HG03442 (cell line): ENCODE measurements at regions not wholly inside any gene's neighbourhood (a gene's known extent, or its start where the extent isn't known, plus 50 kb on each side); places are given as distances from the start of the nearest gene placed in this dataset.

ENCODE experiments used
- ATAC-seq: cut with Tn5 transposase; IDR thresholded peaks from one replicate; pipeline ENCODE4 v1.9.1; 2021; ENCODE audit warnings: mild to moderate bottlenecking, moderate library complexity; ENCODE audit not compliant: unreplicated experiment

DNA sequence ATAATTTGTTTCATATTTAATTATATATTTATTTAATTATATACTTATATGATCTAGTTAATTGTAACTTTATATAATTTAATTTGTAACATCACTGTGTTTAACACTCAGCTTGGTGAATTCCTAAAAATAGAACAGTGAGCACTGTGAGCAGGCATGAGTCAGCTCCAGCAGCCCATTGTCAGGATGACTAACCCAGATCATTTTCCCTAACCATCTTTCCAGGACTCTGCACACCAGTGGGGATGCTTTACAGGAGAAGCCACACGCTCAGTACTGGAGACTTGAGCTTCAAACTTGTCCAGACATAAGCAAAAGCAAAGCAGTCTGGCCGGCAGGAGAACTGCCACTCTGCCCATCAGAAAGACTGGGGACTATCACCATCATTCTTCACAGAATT, 446.2 kb upstream of the TRPC7 start:
- ATAC-seq, result no peak

DNA sequence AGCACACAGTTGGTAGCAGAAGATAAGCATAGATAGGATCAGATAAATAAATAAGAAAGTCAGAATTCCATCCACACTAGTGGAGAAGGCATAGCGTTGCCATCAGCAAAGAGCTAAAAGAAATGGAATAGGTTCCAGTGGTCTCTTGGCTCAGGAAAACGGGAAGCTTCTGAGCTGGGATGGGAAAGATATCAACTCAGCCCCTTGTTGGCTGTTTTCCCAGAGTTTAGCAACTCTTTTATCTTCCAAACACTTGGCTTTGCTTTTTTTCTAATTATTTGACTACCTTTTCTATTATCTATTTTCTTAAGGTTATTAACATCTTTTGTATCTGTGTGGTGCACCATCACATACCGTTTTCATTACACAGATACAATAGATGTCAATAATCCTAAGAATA, 445.7 kb upstream of the TRPC7 start:
- ATAC-seq, result no peak

DNA sequence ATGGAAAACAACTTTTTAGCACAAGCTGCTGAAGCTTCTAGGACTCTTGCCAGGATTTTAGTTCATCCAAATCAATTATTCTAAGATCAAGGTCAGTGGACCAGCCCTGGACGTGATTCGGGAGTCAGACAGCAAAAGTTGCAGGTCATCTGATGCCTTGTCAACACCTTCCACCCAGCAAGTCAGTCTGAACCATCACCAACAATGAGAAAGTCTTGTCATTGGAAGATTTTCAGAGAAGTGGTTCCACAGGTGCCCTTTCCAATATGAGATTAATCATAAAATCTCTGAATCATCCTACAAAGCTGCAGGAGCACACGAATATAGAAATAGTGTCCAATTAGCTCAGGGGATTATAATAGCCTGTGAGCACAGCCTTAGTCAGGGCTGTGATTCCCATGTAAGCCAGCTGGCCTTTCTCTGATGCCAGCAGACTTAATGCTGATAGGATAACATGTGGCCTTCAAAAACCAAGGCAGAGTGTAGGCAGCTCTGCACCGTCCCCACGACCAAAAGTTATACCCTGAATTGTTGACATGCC, 445.0 kb upstream of the TRPC7 start:
- no peak for ATAC-seq

DNA sequence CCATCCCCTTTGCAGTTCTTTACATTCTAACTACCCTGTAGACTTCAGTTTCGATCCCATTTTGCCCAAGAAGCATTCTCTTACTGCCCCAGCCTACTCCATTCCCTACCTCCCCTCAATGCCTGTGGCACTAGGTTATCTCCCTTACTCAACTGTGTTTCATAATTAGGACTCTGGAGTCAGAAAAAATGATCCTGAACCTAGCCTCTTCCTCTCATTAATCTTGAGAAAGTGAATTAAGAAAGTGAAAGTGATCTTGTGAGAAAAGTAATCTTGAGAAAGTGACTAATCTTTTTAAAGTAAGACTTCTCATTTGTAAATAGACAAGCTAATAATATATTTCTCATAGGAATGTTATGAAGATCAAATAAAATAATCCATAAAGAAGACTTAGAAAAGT, 444.0 kb upstream of the TRPC7 start:
- ATAC-seq, result peak; percentile 46

DNA sequence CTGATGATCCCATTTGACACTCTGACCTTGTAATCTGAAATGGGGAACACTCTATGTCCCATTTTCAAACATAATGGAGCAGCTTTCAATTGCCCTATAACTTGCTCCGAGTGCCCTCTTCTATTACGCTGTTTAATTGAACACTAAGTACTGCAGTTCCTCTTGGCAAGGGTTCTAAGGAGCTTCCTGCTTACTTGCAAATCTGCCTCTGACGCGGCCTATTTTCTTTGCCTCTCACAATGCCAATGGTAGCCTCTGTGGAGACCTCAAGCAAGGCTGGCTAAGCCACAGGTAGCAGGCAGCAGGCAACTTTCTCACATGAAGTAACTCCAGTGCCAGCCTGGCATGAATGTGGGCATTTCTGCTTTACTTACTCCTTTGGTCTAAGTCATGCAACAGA, 443.4 kb upstream of the TRPC7 start:
- no peak for ATAC-seq

DNA sequence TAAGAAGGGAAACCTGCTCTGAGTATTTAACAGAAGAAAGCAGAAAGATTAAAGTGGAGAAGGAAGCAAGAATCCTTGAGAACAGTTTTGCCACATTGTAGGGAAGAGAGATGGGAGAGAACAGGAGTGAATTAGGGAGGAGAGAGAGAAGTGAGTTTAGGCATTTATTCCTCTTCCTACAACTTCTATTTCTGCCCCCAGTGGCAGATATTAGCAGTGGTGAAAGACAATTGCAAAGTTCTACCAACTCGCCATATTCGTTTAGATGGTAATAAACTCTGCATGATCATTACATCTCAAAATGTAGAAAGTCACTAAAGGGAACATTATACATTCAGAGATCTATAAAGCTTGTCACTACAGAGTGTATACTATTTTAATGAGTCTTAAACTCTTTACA, 440.1 kb upstream of the TRPC7 start:
- ATAC-seq, result no peak

DNA sequence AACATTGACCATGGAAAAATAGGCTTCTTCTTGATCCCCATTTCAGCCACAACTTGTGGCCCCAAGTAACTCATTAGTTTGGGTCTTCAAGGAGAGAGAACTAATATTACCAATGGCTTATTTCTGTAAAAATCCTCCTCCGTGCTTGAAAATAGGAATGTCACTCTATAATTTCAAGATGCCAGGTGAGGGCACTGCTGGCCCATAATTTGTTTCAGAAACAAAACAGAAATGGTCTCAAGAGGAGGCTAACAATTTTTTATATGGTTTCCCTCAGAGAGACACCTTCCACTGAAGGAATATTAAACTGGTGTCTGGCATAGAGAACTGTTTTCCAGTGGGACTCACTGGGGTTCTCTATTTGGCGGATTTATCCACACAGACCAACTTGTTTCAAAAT, 437.0 kb upstream of the TRPC7 start:
- no peak for ATAC-seq

DNA sequence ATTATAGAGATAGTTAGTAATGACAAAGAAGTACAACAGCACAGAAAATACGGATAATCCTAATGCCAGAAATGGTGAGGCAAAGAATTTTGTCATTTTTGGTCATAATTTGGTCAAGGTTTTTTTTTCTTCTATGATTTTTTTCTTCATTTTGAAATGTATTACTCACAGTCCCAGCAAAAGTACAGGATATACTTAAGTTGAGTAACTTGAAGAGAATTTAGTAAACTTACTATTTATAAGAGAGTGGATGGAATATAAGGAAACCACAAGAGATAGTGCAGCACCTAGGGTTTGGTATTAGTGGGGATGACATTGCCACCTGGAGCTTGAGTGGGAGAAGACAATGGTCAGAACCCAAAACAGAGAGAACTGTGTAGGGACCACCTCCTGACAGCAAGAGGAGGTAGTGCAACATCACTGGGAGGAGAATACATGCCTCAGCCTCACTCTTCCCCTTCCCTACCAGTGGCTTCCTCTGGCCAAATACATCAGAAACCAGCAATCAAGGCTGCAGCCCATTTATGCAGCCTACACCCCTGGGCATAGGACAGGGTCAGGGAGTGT, 434.5 kb upstream of the TRPC7 start:
- no peak for ATAC-seq

DNA sequence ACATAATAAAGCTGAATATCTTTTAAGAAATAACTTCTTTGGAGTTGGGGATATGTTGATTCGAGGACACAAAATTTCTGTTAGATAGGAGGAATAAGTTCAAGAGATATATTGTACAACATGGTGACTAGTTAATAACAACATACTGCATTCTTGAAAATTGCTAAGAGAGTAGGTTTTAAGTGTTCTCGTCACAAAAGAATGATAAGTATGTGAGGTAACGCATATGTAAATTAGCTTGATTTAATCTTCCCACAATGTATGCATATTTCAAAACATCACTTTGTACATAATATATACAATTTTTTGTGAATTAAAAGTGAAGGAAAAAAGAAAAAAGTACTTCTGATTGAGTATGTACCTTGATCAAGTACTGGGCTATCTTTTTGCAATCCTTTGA, 428.0 kb upstream of the TRPC7 start:
- ATAC-seq, result no peak

DNA sequence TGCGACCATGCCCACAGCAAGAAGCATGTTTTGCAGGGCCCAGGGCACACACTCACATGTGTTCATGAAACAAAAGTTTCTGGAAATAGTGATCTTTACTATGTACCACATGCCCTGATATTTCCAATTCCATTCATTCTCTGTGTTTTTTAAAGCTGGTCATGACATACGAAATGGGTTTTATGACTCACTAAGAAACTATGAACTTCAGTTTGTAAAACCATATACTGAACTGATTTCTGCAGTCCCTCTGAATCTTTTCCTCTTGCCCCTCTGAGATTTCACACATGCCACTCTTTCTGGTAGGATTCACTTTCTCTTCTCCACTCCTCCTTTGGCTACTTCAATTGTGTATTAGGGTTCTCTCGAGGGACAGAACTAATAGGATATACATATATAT, 416.1 kb upstream of the TRPC7 start:
- no peak for ATAC-seq

DNA sequence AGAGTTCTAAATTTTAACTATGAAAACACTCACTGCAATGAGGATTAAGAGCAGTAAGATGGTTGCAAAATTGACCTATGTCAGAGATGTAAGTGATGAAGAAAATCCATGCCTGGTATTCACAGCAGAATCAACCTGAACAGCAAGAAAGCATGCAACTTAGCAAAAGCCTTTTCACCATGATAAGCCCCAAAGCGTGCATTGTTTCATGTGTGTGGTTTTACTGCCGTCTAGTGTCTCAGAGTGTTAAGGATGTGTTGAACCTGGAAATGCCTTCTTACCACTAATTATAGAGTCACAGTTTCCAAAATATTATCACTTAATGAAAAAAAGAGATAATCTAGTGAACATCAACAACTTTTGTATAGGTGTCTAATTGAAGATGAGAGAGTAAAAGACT, 415.2 kb upstream of the TRPC7 start:
- no peak for ATAC-seq

DNA sequence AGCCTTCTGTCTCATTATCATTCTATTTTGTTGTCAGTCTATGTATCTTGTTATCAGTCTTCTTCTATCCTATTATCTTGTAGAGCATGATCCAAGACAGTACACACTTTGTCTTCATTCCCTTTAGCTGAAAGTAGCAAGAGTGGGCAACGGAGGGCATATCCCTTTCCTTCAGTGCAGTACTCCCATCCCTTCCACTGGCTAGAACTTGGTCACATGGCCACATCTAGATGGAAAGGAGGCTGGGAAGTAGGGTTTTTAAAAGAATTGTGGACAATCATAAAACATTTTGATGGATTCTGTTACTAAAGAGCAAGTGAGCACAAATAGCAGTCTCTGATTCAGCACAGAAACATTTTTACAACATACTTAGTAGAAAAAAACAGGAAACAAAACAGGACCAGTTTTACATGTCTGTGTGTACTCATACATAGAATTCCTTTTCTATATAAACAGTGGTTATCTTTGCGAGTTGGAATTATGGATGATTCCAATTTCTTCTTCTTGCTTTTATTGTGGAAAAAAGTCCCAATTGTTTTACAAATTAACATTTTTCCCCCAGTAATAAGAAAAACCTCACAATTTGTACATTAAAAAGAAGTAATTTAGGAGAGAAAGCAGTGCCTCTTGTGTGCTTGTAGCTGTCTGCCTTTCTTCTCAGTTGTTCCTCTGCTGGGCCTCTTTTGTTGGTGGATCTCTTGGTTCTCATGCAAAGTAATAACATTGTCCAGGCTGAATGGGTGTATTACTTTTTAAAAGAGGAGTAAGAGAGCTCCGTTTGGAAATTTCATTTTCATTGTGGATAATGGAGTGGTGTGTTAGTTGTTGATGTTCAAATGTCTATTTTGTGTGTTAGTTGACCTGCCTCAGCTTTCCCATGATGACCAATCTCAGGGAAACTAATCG, 410.9 kb upstream of the TRPC7 start:
- no peak for ATAC-seq

DNA sequence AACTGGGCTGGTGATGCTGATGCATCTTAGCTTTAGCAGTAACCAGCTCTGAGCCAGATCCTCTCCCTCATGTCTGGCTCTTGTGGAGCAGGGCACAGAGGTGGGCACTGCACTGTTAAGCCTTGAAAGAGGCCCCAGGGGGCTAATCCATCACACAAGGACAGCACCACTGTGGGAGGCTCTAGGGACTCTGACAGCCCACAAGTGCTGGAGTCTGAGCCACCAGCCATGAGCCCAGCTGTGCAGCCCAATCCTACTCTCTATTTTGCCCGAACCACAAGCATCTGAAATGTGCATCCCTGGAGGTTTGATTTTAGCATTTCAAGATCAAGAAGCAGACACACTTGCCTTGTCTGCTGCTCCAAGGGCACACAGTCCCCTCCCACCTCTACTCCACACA, 407.1 kb upstream of the TRPC7 start:
- ATAC-seq, result no peak

DNA sequence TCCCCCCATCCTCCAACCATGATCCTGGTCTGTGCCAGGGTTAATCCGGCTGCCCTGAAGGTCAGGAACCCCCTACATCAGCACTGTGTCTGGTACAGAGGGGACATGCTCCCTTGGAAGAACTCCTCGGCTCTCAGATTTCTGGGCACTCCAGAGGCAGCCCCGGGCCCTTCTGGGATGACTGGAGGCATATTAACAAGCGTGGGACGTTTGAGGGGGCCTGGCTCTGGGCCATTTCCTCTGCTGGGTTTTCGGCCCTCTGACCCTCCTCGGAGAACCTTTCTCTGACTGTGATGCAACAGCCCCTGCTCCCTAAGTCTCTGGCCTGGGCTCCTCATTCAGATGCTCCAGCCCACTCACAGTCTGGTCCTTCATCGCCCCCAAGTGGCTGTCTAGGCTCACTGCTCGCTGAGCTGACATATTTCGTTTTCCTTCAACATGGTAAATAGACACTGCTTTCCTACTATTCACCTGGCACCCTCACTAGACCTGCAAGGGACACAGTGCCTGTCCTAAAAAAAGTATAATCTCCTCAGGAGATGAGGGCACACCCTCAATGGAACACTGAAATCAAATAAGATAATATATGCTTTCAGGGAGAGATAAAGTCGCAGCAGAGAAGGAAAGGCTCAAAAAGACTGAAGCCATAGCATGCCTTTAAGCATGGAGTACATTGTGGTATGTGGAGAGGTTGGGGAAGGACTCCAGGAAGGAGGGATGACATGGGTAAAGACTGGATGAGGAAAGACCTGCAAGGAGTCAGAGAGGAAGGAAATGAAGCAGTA, 404.7 kb upstream of the TRPC7 start:
- ATAC-seq, result peak; percentile 80

DNA sequence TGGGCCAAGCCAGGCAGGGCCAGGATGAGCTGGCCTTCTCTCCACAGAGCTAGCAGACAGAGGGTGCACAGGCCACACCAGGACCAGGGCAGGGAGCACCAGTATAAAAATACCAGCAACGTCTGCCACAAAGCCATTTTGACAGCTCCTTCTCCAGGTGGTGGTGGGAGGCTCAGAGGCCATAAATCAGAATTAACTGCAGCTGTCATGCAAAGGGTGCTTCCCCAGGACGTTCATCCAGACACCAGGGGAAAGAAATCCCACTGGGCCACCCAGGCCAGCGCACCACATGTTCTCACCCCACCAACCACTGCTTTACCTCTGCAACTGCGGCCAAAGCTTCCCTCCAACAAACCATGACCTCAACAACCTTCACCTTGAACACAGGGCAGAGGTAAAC, 403.7 kb upstream of the TRPC7 start:
- ATAC-seq, result no peak

DNA sequence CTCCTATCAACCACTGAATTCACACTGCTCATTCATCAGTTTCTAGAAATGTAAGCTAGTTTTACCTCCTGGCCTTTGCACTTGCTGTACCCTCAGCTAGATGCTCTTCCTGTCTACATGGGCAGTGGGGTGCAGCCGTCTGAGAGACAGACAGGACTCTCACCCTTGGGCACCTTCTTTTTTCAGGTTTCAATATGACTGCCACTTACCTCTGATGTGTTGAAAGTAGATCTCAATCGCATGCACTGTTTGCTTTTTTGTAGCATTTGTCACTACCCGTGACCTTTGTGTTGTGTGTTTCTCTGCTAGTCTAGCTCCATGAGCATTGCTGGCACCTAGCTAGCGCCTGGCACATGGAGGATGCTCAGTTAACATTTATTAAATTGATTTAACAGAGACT, 403.1 kb upstream of the TRPC7 start:
- peak; percentile 51 for ATAC-seq

DNA sequence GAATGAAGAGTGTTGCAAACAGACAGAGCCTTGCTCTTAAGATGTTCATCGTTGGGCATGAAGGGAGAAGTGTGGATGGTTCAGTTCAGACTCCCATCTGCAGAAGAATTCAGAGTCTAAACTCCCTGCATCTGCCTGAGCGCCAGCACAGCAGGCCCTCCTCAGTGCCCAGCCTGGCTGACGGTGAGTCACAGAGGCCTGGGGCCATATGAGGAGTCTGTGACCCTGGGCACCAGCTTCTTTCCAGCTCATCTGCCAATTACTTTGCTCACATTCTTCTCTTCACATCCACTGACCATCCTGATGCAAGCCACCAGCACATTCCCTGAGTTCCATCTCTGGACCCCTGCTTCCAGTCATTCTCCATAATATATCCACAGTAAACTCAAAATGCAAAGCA, 401.1 kb upstream of the TRPC7 start:
- no peak for ATAC-seq

DNA sequence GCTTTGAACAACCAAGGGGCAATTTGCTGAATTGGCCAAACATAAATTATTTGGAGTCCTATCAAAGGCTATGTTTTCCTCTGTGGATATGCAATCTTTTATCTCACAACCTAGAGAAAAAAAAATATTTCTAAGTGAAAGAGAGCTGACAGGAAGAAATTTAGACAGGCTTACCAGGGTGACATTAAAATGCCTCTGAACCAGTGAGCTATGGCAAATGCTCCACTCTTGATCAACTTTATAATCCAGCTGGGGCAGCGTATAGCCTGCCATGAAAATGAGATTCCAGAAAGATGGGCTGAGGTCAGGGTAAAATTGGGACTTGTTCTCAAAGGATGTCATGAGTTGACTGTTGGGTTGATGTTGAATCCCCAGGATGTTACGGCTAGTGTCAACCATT, 399.3 kb upstream of the TRPC7 start:
- ATAC-seq, result no peak

DNA sequence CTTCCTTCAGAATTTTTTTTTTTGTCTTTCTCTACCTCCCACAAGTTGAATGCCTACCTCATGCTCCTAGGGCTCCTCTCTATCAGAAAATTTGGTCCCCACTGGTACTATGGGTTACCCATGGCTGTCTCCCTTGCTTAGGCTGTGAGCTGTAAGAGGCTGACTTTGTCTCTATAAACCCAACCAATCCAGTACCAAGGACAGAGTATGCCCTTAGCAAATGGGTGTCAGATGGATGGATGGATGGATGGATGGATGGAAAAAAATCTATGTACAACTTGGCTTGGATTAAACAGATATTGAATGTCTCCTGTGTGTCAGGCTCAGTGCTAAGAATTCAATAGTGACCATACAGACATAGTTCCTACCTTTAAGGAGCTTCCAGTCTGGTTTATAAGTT, 398.2 kb upstream of the TRPC7 start:
- ATAC-seq, result no peak

DNA sequence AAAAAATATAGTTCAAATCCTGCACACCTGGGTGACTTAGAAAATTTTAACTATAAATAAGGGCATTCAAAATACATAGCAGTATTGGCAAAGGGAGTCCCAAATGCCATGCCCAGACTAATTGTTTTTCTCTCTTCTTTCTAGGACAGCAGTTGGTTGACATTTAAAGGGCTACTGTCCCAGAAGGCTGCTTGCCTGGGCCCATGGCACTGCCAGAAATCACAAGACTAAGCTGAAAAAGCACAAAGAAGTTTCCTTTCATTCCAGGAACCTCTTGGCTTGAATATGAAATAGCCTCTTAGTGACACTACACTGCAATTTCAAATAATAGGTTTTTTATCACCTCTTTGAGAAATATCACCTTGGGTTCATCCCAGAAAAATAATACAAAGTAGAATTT, 388.9 kb upstream of the TRPC7 start:
- no peak for ATAC-seq

DNA sequence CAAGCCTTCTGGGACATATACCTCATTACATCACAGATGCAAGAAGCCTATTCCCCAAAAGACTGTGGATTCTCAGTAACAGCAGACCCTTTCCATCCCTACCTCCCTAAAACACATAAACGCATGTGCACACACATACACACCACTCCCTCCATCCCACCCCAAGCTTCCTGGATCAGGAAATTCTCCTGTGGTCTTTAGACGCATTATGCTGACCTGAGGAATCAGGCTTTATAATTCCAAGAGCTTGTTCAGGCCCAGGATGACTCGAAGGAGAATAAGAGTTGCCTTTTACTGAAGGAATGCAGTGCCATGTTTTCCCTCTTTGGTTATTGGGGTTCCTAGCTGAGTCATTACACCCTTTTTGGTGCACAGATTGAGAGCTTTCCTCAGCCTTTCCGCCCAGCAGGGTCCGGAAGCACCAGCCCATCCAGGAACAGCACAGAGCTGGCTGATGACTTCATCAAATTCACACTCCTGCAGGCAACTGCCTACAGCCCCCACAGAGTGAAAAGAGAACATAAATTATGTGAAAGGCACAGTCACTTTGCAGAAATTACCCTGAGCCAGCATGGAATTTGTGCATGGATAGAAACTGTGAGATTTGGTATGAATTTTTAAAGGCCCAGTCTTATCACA, 385.0 kb upstream of the TRPC7 start:
- ATAC-seq, result no peak
